UCSD-AML1 (cell line): ENCODE measurements at regions not wholly inside any gene's neighbourhood (a gene's known extent, or its start where the extent isn't known, plus 50 kb on each side); places are given as distances from the start of the nearest gene placed in this dataset.

Source experiments
- DNase-seq: peaks from one replicate; lab custom pipeline; 2025; ENCODE audit not compliant: unreplicated experiment; lab: John Stamatoyannopoulos, UW

- DNase-seq: no peak
Observed at GRCh38 chr14:32019276-32019675, 57.8 kb upstream of the ARHGAP5 start.

GRCh38 chr14:32020882-32021281 lies 56.2 kb upstream of the ARHGAP5 start:
- DNase-seq: no peak

- DNase-seq: no peak
Observed at GRCh38 chr14:32021341-32021740, 55.8 kb upstream of the ARHGAP5 start.

GRCh38 chr14:32022525-32022924 lies 54.6 kb upstream of the ARHGAP5 start:
- DNase-seq: no peak

GRCh38 chr14:32022938-32023466 lies 54.1 kb upstream of the ARHGAP5 start:
- no peak for DNase-seq

GRCh38 chr14:32023540-32023939 lies 53.6 kb upstream of the ARHGAP5 start:
- no peak for DNase-seq

- DNase-seq: no peak
Observed at GRCh38 chr14:32027255-32027939, 49.7 kb upstream of the ARHGAP5 start.
